Muscle layer of colon (tissue), 2 donors: ENCODE measurements at regions not wholly inside any gene's neighbourhood (a gene's known extent, or its start where the extent isn't known, plus 50 kb on each side); places are given as distances from the start of the nearest gene placed in this dataset.

ENCODE experiments used
- H3K27ac ChIP-seq: one replicate; pipeline ENCODE4 v1.7.0; 2013; ENCODE audit warnings: low read depth, mild to moderate bottlenecking, low read length, moderate library complexity
- H3K27me3 ChIP-seq, 2 donors: one replicate each; pipeline ENCODE4 v1.7.0; 2013; ENCODE audit warnings: low read length in 2 of 2, mild to moderate bottlenecking in 2 of 2; ENCODE audit not compliant: insufficient read depth in 2 of 2, control insufficient read depth in 1 of 2
- H3K36me3 ChIP-seq: one replicate; pipeline ENCODE4 v1.7.0; 2013; ENCODE audit warnings: mild to moderate bottlenecking, low read length; ENCODE audit not compliant: insufficient read depth
- H3K4me1 ChIP-seq: one replicate; pipeline ENCODE4 v1.7.0; 2013; ENCODE audit warnings: mild to moderate bottlenecking, low read length; ENCODE audit not compliant: insufficient read depth
- H3K4me3 ChIP-seq, 2 donors: one replicate each; pipeline ENCODE4 v1.7.0; 2013; ENCODE audit warnings: low read length in 2 of 2, low read depth in 1 of 2, mild to moderate bottlenecking in 1 of 2, moderate library complexity in 1 of 2
- H3K9ac ChIP-seq: one replicate; pipeline ENCODE4 v1.7.0; 2013; ENCODE audit warnings: low read length
- H3K9me3 ChIP-seq: one replicate; pipeline ENCODE4 v1.7.0; 2013; ENCODE audit warnings: mild to moderate bottlenecking, low read length
- donor health status: abdominal sarcoma.
- donor health status: Adenocarcinoma of cecum.

DNA sequence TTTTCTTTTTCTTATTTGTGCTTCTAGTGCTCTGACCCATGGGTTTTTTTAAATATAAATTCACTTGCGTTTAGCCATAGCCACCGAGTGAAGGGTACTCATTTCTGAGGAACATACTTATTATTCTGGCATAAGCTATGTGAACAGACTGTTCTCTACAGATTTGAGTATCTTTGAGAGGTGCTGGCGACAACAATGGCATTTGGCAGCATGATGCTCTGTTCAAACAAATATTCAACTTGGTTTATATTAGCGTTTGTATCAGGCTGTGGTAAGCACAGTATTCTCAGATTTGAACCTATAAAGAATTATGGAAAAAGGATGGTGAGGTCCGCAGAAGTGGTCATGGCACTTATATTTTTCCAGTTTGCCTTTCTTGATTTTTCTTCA is 108.7 kb upstream of the LIMCH1 start:
- Histone ChIP-seq H3K27me3 (no peaks in the 10 kb centered on the region), H3K4me1 (peaks cover 27% of the 10 kb centered on the region), H3K4me3 (no peak overlapping the region), H3K36me3 (no peaks in the 10 kb centered on the region), H3K9ac (no peak overlapping the region), H3K27ac (no peak overlapping the region), H3K9me3 (no peaks in the 10 kb centered on the region)

DNA sequence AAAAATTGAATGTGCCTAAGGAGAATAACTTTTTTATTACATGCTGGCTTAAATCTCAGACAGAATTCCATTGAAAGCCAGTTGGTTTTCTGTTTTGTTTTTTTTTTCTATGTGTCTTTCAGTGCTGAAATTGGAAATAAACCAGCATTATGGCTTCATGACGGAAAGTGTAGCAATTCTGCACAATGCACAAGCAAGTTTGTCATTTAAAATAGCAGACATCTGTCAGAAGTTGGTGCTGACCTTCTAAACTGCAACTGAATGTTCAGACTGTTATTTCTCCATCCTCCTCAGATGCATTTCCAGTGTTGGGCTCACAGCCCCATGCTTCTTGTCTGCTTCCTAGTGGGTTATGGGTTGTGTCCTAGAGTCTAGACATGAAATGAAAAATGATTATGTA is 107.2 kb upstream of the LIMCH1 start:
- Histone ChIP-seq H3K27me3 (no peaks in the 10 kb centered on the region), H3K4me3 (no peak overlapping the region), H3K27ac (no peak overlapping the region), H3K36me3 (no peaks in the 10 kb centered on the region), H3K4me1 (peaks cover 27% of the 10 kb centered on the region), H3K9ac (no peak overlapping the region), H3K9me3 (no peaks in the 10 kb centered on the region)

DNA sequence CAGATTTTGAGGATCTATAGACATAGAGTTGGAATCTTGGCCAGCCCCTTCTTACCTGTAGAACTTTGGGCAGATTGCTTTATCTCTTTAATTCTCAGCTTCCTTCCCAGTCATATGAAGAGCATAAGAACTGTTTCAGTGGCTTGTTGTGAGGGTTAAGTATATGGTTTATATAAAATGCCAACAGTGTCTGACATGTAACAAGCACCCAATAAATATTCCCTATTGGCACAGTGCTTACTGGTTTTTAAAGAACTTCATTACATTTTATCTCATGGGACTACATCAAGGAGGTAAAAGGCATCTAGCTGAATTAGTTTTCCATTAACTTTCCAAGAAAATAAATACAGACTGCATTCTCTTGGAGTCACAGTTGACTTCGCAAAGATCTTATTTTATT is 106.7 kb upstream of the LIMCH1 start:
- no peaks in the 10 kb centered on the region for H3K36me3 ChIP-seq
- H3K27ac ChIP-seq, result no peak overlapping the region
- peaks cover 29% of the 10 kb centered on the region for H3K4me1 ChIP-seq
- H3K9me3 ChIP-seq, result no peaks in the 10 kb centered on the region
- H3K27me3 ChIP-seq, result no peaks in the 10 kb centered on the region
- H3K9ac ChIP-seq, result no peak overlapping the region
- H3K4me3 ChIP-seq, result no peak overlapping the region

DNA sequence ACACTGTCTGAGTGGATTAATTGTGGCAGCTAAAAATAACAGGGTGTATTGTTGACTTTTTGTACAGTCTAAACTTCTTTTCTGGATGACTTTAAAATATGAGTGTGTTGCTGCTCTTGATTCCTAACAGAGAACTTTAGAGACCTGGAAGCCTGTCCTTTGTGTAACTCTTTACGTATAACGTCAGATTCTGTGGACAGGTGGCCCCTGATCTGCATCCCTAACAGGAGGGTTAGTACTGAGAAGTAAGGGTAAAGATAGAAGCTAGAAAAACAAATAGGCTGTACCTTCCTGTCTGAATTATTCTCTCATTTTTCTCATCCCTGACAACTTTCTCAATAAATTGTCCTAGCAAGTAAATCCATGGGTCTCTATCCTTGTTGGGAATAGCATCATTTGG is 105.7 kb upstream of the LIMCH1 start:
- peaks cover 37% of the 10 kb centered on the region for H3K4me1 ChIP-seq
- no peaks in the 10 kb centered on the region for H3K9me3 ChIP-seq
- H3K4me3 ChIP-seq, result no peak overlapping the region
- H3K27me3 ChIP-seq, result no peaks in the 10 kb centered on the region
- no peaks in the 10 kb centered on the region for H3K36me3 ChIP-seq
- H3K9ac ChIP-seq, result no peak overlapping the region
- H3K27ac ChIP-seq, result no peak overlapping the region

DNA sequence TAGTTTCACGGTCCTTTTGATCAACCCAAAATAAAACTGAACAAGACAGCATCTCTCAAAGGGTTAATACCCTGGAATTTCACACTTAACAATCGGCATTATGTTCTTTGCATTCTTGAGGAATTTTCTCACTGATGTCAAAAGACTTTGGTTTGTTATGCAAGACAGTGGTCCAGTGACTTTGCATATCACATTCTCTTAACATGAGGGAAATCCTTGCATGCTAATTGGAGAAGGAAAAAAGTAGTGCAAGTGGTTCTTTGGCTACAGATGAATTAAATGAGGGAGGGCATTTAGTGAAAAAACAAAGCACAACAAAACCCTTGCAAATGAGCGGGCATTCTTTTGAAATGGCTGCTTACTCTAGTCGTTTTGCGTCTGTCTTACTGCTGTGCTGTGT is 105.1 kb upstream of the LIMCH1 start:
- Histone ChIP-seq H3K36me3 (no peaks in the 10 kb centered on the region), H3K9ac (no peak overlapping the region), H3K4me1 (peaks cover 36% of the 10 kb centered on the region), H3K27me3 (no peaks in the 10 kb centered on the region), H3K9me3 (no peaks in the 10 kb centered on the region), H3K4me3 (no peak overlapping the region), H3K27ac (no peak overlapping the region)

DNA sequence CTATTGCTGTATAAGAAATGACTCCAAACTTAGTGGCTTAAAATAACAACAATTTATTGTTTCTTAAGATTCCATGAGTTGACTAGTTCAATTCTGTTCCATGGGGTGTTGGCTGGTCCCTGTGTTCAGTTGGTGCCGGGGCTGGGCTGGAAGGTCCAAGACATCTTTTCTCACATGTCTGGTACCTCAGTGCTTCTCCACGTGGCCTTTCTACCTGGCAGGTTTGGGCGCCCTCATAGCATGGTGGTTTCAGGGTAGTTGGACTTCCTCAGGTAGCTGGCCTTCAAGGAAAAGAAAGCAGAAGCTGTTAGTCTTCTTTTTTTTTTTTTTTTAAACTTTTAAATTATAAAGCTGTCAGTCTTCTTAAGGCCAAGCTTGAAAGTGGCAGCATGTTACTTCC is 104.6 kb upstream of the LIMCH1 start:
- Histone ChIP-seq H3K27ac (no peak overlapping the region), H3K9me3 (no peaks in the 10 kb centered on the region), H3K9ac (no peak overlapping the region), H3K36me3 (no peaks in the 10 kb centered on the region), H3K4me3 (no peak overlapping the region), H3K27me3 (no peaks in the 10 kb centered on the region), H3K4me1 (peaks cover 31% of the 10 kb centered on the region)

- peaks cover 25% of the 10 kb centered on the region for H3K4me1 ChIP-seq
- H3K4me3 ChIP-seq, result no peak overlapping the region
- no peak overlapping the region for H3K9ac ChIP-seq
- no peaks in the 10 kb centered on the region for H3K27me3 ChIP-seq
- H3K9me3 ChIP-seq, result no peaks in the 10 kb centered on the region
- no peak overlapping the region for H3K27ac ChIP-seq
- no peaks in the 10 kb centered on the region for H3K36me3 ChIP-seq
Observed at GRCh38 chr4:41435510-41435909, 102.4 kb upstream of the LIMCH1 start.

GRCh38 chr4:41436419-41436818 is 101.5 kb upstream of the LIMCH1 start:
- H3K4me1 ChIP-seq, result peaks cover 16% of the 10 kb centered on the region
- no peak overlapping the region for H3K4me3 ChIP-seq
- H3K9me3 ChIP-seq, result no peaks in the 10 kb centered on the region
- no peaks in the 10 kb centered on the region for H3K27me3 ChIP-seq
- no peak overlapping the region for H3K27ac ChIP-seq
- no peak overlapping the region for H3K9ac ChIP-seq
- H3K36me3 ChIP-seq, result no peaks in the 10 kb centered on the region

DNA sequence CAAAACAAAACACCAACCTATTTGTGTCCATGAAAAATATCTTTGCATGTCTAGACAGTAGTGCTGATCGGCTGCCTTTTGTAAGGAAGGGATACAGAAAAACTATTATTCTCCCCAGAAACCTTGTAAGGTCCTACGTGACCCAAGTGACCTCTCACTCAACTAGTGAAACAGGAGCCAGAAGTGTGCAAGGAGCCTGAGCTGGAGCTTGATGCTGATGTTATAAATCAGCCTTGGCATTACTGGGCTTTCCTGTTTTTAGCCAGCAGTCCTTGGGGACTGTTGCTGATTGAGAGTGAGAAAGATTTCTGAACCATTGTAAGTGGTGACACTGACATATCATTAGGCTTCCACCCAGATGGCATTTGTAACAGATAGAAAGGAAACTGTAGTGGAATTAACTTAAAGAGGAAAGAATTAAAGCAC is 100.8 kb upstream of the LIMCH1 start:
- no peaks in the 10 kb centered on the region for H3K27me3 ChIP-seq
- H3K36me3 ChIP-seq, result no peaks in the 10 kb centered on the region
- H3K4me3 ChIP-seq, result no peak overlapping the region
- H3K4me1 ChIP-seq, result peaks cover 16% of the 10 kb centered on the region
- H3K27ac ChIP-seq, result no peak overlapping the region
- no peaks in the 10 kb centered on the region for H3K9me3 ChIP-seq
- H3K9ac ChIP-seq, result no peak overlapping the region

DNA sequence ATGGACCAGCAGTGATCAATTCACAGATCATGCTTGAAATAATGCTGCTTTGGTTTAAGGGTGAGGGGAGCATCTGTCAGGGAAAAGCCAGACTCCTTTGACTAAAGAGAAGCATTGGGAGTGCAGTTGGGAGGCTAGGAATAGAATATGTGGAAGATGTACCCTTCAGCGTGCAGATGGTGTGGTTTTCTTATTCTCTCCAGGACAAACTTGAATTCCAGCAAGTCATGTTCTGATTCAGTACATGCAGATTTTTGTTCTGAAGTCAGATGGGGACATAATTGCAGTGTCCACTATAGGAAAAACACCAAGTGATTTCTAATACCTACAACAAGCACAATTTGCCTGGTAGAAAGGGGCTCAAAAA is 99.0 kb upstream of the LIMCH1 start:
- Histone ChIP-seq H3K4me1 (peaks cover 16% of the 10 kb centered on the region), H3K9me3 (no peaks in the 10 kb centered on the region), H3K27ac (no peak overlapping the region), H3K9ac (no peak overlapping the region), H3K4me3 (no peak overlapping the region), H3K36me3 (no peaks in the 10 kb centered on the region), H3K27me3 (no peaks in the 10 kb centered on the region)

GRCh38 chr4:41442810-41443209 is 95.1 kb upstream of the LIMCH1 start:
- Histone ChIP-seq H3K27me3 (no peaks in the 10 kb centered on the region), H3K27ac (no peak overlapping the region), H3K9me3 (no peaks in the 10 kb centered on the region), H3K36me3 (no peaks in the 10 kb centered on the region), H3K4me1 (peaks cover under 1% of the 10 kb centered on the region), H3K9ac (no peak overlapping the region), H3K4me3 (no peak overlapping the region)

GRCh38 chr4:41443340-41444079 is 94.4 kb upstream of the LIMCH1 start:
- no peaks in the 10 kb centered on the region for H3K36me3 ChIP-seq
- no peak overlapping the region for H3K9ac ChIP-seq
- no peak overlapping the region for H3K27ac ChIP-seq
- H3K4me3 ChIP-seq, result no peak overlapping the region
- H3K4me1 ChIP-seq, result no peaks in the 10 kb centered on the region
- H3K9me3 ChIP-seq, result no peaks in the 10 kb centered on the region
- H3K27me3 ChIP-seq, result no peaks in the 10 kb centered on the region
